HS-5 (cell line): ENCODE measurements at regions not wholly inside any gene's neighbourhood (a gene's known extent, or its start where the extent isn't known, plus 50 kb on each side); places are given as distances from the start of the nearest gene placed in this dataset.

Source experiments
- DNase-seq: peaks from one replicate; pipeline ENCODE4 v3.0.0-alpha.2; 2012; ENCODE audit warnings: low read depth

GRCh38 chr5:125138266-125138665, 391.8 kb upstream of the ZNF608 start:
- no peak for DNase-seq

- no peak for DNase-seq
Observed at GRCh38 chr5:125139590-125139989, 393.2 kb upstream of the ZNF608 start.

- no peak for DNase-seq
Observed at GRCh38 chr5:125140220-125140619, 393.8 kb upstream of the ZNF608 start.

- no peak for DNase-seq
Observed at GRCh38 chr5:125140855-125141254, 394.4 kb upstream of the ZNF608 start.

GRCh38 chr5:125142458-125142857, 396.0 kb upstream of the ZNF608 start:
- no peak for DNase-seq

GRCh38 chr5:125143011-125143410, 396.6 kb upstream of the ZNF608 start:
- no peak for DNase-seq

GRCh38 chr5:125148076-125148475, 401.6 kb upstream of the ZNF608 start:
- DNase-seq, result no peak

- no peak for DNase-seq
Observed at GRCh38 chr5:125148706-125149105, 402.3 kb upstream of the ZNF608 start.

GRCh38 chr5:125149110-125149509, 402.7 kb upstream of the ZNF608 start:
- DNase-seq, result no peak

- no peak for DNase-seq
Observed at GRCh38 chr5:125149527-125149926, 403.1 kb upstream of the ZNF608 start.

- no peak for DNase-seq
Observed at GRCh38 chr5:125150041-125150669, 403.7 kb upstream of the ZNF608 start.

- no peak for DNase-seq
Observed at GRCh38 chr5:125151150-125151900, 404.9 kb upstream of the ZNF608 start.

GRCh38 chr5:125152044-125152443, 405.6 kb upstream of the ZNF608 start:
- no peak for DNase-seq

GRCh38 chr5:125152461-125153189, 406.2 kb upstream of the ZNF608 start:
- DNase-seq, result no peak

- no peak for DNase-seq
Observed at GRCh38 chr5:125153231-125153630, 406.8 kb upstream of the ZNF608 start.

GRCh38 chr5:125154301-125155110, 408.1 kb upstream of the ZNF608 start:
- DNase-seq, result no peak

GRCh38 chr5:125160787-125161502, 414.5 kb upstream of the ZNF608 start:
- DNase-seq, result no peak

- no peak for DNase-seq
Observed at GRCh38 chr5:125162714-125163113, 416.3 kb upstream of the ZNF608 start.

GRCh38 chr5:125169396-125169795, 423.0 kb upstream of the ZNF608 start:
- DNase-seq, result no peak

- no peak for DNase-seq
Observed at GRCh38 chr5:125171641-125172040, 425.2 kb upstream of the ZNF608 start.

- no peak for DNase-seq
Observed at GRCh38 chr5:125175348-125176004, 429.0 kb upstream of the ZNF608 start.
